DMS 273 treated with DMSO at 0.1 percent for 48 hours (cell line): ENCODE measurements at regions not wholly inside any gene's neighbourhood (a gene's known extent, or its start where the extent isn't known, plus 50 kb on each side); places are given as distances from the start of the nearest gene placed in this dataset.

Experiments used
- DNase-seq: peaks from one replicate; lab custom pipeline; 2025; lab: John Stamatoyannopoulos, UW

DNA sequence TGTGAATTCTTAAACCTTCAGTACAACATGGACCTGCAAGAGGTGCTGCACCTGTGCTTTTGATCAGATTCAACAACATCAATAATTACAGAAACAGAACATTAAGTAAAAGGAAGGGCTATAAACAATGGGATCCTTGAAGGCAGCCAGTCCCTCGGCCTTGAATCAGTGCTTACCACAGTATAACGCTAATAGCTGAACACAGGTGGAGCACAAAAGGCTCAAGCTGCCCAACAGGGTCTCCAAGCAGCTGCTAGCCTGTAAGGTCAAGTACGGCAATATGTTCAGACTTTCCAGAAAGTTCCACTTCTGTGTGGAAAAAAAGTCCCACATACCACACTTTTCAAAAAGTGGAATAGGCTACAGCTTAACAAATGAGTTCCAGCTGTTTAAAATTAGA is 61.9 kb upstream of the ITGA1 start:
- no peak for DNase-seq

DNA sequence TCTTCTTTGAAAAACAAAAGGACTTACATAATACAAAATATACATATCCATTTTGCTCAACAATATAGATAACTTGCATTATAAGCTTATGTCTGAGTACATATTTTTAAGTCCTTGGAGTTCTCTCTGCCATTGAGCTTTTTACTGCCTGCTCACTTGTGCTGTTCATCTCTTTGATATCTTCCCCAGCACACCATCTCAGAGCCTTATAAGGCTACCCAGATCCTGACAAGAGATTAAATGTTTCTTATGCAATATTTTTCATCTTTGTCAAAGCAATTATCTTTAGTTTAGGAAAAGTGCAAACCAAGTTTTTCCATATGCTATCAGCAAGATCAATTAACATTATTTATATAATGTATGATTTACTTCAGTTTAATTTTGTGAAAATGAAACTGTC is 60.7 kb upstream of the ITGA1 start:
- DNase-seq = no peak

DNA sequence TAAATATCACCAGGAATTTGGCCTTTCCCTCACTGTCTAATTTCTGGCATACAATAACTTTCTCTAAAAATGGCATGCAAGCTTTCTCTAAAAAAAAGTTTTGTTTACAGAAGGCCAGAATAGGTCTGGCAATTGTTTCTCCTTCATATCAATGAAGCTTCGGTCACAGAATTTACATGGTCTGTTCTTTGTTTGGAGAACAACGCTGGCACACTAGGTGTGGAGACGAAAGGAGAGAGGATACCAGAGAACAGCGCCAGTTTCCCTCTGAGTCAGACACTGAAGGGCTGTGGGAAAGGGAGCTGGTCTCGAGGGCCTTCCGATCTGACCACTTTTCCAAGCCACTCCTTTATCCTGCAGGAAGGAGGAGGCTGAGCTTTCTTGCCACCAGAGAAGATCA is 60.1 kb upstream of the ITGA1 start:
- DNase-seq = no peak

DNA sequence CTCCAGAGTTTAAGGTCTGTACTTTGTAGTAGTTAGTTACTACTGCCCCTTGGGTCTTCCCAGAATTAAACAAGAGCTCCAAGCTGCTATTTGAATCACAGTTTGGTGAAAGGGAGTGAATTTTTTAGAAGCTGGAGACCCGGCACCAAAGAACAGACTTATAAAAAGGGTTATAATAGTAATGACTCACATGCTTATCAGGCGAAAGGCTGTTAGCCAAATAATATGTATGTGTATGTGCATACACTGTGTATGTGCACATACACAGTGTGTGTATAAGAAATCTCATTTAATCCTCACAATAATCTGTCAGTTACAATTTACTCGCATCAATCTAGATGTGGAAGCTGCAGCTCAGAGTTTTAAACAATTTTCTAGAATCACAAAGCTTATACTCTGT is 59.5 kb upstream of the ITGA1 start:
- DNase-seq = no peak

DNA sequence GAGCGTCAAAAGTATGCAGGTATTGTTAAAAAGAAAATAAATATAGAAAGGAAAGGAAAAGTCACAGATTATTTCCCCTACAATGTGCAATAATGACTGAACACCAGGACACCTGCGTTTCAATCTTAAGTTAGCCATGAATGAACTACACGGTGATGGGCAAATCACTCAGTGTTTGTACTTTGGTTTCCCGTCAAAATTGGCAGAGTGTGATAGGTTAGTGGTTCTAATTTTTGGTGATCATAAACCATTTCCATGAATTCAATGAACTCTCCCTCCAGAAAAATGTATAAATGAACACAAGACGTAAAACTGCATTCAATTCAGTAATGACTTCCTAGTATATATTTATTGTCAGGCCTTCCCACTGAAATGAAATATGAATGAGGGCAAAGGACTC is 59.0 kb upstream of the ITGA1 start:
- no peak for DNase-seq

DNA sequence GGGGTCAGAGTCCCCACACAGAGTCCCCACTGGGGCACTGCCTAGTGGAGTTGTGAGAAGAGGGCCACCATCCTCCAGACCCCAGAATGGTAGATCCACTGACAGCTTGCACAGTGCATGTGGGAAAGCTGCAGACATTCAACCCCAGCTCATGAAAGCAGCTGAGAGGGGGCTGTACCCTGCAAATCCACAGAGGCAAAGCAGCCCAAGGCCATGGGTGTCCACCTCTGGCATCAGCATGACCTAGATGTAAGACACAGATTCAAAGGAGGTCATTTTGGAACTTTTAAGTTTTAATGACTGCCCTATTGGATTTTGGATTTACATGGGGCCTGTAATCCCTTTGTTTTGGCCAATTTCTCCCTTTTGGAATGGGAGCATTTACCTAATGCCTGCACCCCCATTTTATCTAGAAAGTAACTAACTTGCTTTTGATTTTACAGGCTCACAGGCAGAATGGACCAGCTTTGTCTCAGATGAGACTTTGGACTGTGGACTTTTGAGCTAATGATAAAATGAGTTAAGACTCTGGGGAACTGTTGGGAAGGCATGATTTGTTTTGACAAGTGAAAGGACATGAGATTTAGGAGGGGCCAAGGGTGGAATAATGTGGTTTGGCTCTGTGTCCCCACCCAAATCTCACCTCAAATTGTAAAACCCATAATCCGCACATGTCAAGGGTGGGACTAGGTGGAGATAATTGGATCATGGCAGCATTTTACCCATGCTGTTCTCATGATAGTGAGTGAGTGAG is 56.3 kb upstream of the ITGA1 start:
- DNase-seq = no peak

DNA sequence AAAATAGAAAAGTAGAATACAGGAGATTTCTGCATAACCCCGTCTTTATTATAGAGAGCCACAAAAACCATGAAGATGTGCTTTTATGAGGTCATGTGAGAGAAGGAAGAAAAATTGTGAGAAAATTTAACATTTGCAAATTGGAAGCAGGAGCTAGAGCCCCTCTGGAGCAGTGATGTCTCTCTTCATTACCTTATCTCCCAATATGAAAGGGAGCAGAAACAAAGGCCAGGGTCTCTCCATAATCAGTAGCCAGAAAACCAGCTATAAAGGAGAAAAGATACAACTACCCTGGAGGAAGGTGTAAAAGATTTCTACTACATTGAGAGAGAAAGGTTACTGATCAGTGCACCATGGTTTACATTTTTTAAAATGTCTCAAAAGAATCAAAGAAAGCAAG is 53.2 kb upstream of the ITGA1 start:
- no peak for DNase-seq

DNA sequence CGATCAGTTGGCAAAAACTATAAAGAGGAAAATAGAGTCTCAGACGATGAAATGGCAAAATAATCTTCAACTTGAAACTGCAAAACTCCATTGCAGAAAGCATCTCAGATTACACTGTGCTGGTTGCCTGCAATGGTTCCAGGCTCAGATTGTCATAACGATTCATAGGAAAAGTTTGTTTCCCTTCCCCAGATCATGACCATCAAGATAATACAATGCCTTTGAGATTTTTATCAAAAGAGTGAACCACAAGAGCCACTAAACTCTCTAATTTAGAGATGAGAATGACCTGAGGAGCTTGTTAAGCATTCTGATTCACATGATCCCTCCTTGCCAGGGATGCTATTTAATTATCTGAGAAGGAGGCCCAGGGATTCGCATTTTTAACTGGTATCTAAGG is 52.6 kb upstream of the ITGA1 start:
- DNase-seq = no peak
